ENCODE measurements at regions not wholly inside any gene's neighbourhood (a gene's known extent, or its start where the extent isn't known, plus 50 kb on each side); places are given as distances from the start of the nearest gene placed in this dataset.

- ATAC-seq, result no peak
Observed at GRCh38 chr13:74930402-74931165, 551.4 kb downstream of the TBC1D4 start.

GRCh38 chr13:74929436-74929835 lies 552.5 kb downstream of the TBC1D4 start:
- ATAC-seq, result no peak

DNA sequence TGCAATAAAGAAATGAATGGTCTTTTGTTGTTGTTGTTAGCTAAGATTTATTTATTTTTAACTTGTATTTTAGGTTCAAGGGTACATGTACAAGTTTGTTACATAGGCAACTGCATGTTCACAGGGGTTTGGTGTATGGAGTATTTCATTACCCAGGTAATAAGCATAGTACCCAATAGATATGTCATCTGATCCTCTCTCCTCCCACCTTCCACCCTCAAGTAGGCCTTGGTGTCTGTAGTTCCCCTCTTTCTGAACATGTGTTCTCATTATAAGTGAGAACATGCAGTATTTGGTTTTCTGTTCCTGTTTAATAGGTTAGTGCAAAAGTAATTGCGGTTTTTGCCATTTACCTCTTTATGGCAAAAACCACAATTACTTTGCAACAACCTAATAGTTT lies 554.1 kb downstream of the TBC1D4 start:
- no peak for ATAC-seq

- no peak for ATAC-seq
Observed at GRCh38 chr13:74922963-74923362, 559.0 kb downstream of the TBC1D4 start.

- ATAC-seq, result no peak
Observed at GRCh38 chr13:74921326-74921725, 560.6 kb downstream of the TBC1D4 start.

GRCh38 chr13:74920920-74921319 lies 561.0 kb downstream of the TBC1D4 start:
- no peak for ATAC-seq

- ATAC-seq, result no peak
Observed at GRCh38 chr13:74920361-74920760, 561.6 kb downstream of the TBC1D4 start.

DNA sequence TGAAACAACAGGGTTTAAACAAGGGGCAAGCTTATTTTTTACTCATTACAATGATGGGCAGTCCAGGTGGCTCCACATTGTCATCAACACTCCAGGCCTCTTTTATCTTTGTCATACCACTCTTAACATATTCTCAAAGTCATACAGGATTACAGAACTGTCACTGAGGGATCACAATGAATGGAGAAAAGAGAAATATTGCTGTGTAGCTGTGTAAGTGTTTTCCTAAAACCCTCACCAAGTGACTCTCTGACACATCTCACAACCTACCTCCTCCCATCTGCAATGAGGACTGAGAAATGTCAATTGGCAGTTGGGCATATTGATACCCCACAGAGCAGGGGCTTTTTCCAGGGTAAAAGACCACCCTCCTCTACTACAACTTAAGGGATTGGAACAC lies 562.1 kb downstream of the TBC1D4 start:
- ATAC-seq, result no peak

GRCh38 chr13:74912898-74913297 lies 569.1 kb downstream of the TBC1D4 start:
- no peak for ATAC-seq

GRCh38 chr13:74910415-74910814 lies 571.6 kb downstream of the TBC1D4 start:
- ATAC-seq, result no peak

DNA sequence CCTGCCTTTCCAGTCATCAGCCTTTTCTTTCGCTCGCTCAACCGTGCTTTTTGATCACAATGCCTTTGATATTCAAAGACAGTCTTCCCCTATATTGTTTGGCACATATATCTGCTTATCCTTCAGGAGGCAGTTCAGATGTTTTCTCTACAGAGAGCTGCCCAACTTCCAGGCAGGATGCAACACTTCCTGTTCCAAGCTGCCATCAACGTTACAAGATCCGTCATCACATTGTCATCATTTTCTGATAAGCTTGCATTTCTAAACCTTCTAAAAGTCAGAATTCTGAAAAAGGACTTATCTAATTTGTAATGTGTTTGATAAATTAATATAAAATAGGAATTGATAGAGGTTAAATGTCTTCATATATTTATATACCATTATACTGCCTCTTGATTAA lies 574.2 kb downstream of the TBC1D4 start:
- ATAC-seq, result no peak

DNA sequence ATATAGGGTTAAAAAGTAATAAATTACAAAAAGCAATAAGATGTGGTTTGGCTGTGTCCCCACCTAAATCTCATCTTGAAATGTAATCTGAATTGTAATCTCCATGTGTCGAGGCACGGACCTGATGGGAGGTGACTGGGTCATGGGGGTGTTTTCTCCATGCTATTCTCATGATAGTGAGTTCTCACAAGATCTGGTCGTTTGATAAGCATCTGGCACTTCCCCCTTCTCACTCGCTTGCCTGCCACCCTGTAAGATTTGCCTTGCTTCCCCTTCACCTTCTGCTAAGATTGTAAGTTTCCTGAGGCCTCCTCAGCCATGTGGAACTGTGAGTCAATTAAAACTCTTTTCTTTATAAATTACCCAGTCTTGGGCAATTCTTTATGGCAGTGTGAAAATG lies 577.4 kb downstream of the TBC1D4 start:
- ATAC-seq, result no peak

DNA sequence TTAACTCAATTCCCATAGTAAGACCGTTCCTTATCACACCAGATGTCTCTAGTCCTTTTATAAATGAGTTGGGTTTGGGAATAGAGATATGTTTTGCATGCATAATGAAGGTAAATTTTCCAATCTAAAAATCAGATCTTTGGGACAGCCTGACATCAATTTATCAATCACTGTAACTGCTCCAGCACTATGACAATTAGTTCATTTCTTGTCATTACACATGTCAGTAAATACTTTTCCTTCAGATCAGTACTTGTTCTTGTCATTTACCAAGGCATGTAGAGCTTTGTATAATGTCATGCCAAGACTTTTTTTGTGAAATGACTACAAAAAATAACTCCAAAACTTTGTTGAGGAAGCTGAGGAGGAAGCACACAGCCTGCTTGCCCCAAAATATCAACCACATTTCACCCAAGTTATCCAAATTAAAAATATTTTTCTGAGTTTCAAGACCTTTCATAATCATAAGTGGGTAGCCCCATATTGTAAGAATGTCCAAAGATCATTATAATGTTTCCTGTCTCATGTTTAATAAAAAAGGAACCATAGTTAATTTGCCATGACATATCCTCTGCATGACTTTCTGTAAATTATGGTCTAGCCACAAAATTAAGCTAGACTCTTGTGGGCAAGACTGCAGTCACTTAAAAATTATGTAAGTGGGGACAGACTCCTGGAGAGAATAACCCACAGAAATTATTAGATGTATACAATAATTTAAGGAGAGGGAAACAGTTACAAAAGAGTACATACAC lies 586.8 kb downstream of the TBC1D4 start:
- ATAC-seq, result no peak

GRCh38 chr13:74892096-74892495 lies 589.9 kb downstream of the TBC1D4 start:
- no peak for ATAC-seq

DNA sequence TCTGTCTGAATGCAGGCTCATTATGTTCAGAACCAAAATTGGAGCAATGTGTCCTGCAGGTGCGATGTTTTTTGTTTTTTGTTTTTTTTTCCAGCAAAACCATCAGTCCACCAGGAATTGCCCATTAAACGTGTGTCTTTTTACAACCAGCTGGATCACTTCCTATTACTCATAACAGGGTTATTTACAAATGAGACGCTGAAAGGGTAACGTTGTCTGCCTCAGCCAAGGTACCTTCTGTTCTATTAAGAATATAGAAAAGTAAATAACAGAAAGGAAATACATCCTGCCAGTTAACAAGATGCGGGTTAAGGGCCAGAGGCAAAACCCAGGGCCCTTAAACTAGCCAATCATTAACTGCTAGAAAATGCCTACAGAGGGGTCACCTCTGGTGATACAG lies 590.4 kb downstream of the TBC1D4 start:
- ATAC-seq, result no peak

GRCh38 chr13:74889321-74889720 lies 592.6 kb downstream of the TBC1D4 start:
- no peak for ATAC-seq

- ATAC-seq, result no peak
Observed at GRCh38 chr13:74886502-74886901, 595.5 kb downstream of the TBC1D4 start.

DNA sequence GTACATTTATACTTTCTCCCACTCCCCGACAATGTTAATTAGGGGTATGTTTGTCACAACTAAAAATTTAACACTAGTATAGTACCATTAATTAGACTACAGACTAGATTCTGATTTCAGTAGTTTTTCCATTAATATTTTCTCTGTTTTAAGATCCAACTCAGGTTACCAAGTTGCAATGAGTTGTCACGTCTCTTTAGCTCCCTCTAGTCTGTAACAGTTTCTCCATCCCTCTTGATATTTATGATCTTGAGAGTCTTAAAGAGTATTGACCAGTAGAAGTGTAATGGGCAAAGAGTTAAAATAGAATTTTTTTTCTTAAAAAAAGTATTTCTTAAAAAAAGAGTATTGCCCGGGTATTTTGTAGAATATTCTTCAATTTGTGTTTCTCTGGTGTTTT lies 598.1 kb downstream of the TBC1D4 start:
- no peak for ATAC-seq

DNA sequence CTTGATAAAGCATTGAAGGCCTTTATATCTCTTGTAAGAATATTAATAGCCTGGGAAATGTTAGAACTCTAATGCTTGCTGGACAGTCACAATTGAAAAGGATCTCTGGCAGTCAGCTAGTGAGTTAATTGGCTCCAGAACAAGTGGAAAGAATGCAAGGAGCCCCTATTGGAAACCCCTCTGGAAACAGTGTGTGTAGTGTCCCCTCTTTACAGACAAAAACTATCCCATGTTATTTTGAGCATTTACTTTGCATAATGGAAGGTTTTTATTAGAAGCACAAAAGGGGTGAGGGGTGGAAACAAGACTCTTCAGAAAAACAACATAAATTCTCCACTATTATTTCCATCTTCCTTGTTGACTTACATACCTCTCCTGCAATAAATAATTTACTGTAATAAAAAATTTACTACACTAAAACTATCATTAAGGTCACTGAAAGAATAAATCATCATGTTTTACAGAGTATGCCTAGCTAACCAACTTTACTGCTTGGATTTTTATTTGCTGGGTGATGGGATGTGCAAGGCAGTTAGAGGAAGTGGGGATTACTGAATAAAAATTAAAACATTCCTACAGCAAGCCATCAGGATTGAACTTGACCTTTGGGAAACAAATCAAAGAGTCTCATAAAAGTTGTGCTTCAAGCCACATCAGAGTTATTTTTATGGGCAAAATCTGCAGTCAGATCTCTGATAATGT lies 610.4 kb downstream of the TBC1D4 start:
- ATAC-seq, result no peak

- no peak for ATAC-seq
Observed at GRCh38 chr13:74870865-74871264, 611.1 kb downstream of the TBC1D4 start.

DNA sequence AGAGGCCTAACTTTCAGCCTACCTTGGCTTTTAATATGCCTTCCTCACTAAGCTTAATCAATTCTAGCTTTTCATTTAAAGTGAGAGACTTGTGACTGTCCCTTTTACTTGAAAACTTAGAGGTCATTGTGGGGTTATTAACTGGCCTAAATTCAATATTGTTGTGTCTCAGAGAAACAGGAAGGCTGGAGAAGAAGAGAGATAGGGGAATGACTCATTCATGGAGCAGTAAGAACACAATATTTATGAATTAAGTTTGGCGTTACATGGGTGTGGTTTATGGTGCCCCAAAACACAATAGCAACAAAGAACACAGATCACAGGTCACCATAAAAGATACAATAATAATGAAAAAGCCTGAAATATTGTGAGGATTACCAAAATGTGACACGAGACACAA lies 612.1 kb downstream of the TBC1D4 start:
- no peak for ATAC-seq

GRCh38 chr13:74868049-74868448 lies 613.9 kb downstream of the TBC1D4 start:
- ATAC-seq, result no peak

GRCh38 chr13:74867460-74867859 lies 614.5 kb downstream of the TBC1D4 start:
- ATAC-seq, result no peak

- no peak for ATAC-seq
Observed at GRCh38 chr13:74866101-74866500, 615.9 kb downstream of the TBC1D4 start.

All from activated CD4-positive, CD25-positive, alpha-beta regulatory T cell treated with anti-CD3 and anti-CD28 coated beads, Interleukin-2, amount 50 U/mL, for 24 hours (primary cell).